GM12891 (cell line): ENCODE measurements at regions not wholly inside any gene's neighbourhood (a gene's known extent, or its start where the extent isn't known, plus 50 kb on each side); places are given as distances from the start of the nearest gene placed in this dataset.

Experiments
- POLR2A ChIP-seq: IDR thresholded peaks from 2 replicates; pipeline ENCODE4 v1.6.1; 2011; ENCODE audit warnings: low read depth, low read length, control low read depth
- POLR2AphosphoS5 ChIP-seq: IDR thresholded peaks from 2 replicates; pipeline ENCODE4 v1.6.1; 2011; ENCODE audit warnings: low read depth, low read length, control low read depth
- SPI1 ChIP-seq: IDR thresholded peaks from 2 replicates; pipeline ENCODE4 v1.6.1; 2011; ENCODE audit warnings: low read depth, low read length, control low read depth
- TAF1 ChIP-seq: IDR thresholded peaks from 2 replicates; pipeline ENCODE4 v1.6.1; 2011; ENCODE audit warnings: low read depth, low read length, control low read depth

DNA sequence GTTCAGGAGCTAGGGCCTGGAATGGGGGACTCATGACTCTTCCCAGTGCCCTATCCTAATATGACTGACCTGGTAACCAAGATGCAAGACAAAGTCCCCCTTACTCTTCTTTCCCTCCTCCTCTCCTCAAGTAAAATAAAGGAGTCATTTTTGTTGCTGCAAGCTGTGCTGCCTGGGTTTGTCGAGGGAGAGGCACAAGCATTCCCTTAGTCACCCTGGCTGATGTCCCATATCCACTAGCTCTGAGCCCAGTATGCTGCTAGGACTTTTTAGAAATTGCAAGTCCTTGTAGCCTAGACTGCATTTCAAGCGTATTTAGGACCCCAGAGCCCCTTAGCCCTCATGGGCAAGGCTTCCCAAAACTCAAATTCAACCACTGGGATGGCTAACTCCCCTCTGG, 338.5 kb upstream of the SETBP1 start:
- no peak for TF ChIP-seq POLR2A
- no peak for TF ChIP-seq SPI1
- no peak for TF ChIP-seq POLR2AphosphoS5
- no peak for TF ChIP-seq TAF1
